ENCODE measurements at regions not wholly inside any gene's neighbourhood (a gene's known extent, or its start where the extent isn't known, plus 50 kb on each side); places are given as distances from the start of the nearest gene placed in this dataset.

- TF ChIP-seq POLR2A (IDR thresholded peaks at IDR 0.05; ENCODE audit: low read length) (no peak), GATA1 (IDR thresholded peaks at IDR 0.05; ENCODE audit: low read depth, low read length) (no peak)
These were observed 380.8 kb downstream of the ANKRD50 start for GRCh38 chr4:124331781-124332180.

Measured in erythroblast (primary cell).